ENCODE measurements at regions not wholly inside any gene's neighbourhood (a gene's known extent, or its start where the extent isn't known, plus 50 kb on each side); places are given as distances from the start of the nearest gene placed in this dataset.

DNA sequence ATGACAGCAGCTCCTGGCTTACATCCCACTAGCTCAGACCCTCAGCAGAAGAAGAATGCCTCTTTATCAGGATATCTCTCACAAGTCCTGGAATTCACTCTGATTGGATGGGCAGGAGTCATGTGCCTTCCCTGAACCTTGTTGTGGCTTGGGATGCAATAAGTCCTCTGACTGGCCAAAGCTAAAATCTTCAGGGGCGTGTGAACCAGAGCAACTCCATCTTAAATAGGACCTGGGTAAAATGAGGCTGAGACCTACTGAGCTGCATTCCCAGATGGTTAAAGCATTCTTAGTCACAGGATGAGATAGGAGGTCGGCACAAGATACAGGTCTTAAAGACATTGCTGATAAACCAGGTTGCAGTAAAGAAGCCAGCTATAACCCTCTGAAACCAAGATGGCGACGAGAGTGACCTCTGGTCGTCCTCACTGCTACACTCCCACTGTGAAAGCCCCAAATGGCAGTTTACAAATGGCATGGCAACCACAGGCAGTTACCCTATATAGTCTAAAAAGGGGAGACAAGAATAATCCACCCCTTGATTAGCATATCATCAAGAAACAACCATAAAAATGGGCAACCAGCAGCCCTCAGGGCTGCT is 60.4 kb upstream of the FICD start:
- no peak for DNase-seq (ENCODE audit: low read depth)
- TF ChIP-seq, protein P1, sequence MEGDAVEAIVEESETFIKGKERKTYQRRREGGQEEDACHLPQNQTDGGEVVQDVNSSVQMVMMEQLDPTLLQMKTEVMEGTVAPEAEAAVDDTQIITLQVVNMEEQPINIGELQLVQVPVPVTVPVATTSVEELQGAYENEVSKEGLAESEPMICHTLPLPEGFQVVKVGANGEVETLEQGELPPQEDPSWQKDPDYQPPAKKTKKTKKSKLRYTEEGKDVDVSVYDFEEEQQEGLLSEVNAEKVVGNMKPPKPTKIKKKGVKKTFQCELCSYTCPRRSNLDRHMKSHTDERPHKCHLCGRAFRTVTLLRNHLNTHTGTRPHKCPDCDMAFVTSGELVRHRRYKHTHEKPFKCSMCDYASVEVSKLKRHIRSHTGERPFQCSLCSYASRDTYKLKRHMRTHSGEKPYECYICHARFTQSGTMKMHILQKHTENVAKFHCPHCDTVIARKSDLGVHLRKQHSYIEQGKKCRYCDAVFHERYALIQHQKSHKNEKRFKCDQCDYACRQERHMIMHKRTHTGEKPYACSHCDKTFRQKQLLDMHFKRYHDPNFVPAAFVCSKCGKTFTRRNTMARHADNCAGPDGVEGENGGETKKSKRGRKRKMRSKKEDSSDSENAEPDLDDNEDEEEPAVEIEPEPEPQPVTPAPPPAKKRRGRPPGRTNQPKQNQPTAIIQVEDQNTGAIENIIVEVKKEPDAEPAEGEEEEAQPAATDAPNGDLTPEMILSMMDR (IDR thresholded peaks at IDR 0.05; ENCODE audit: insufficient read depth, low read length): no peak

DNA sequence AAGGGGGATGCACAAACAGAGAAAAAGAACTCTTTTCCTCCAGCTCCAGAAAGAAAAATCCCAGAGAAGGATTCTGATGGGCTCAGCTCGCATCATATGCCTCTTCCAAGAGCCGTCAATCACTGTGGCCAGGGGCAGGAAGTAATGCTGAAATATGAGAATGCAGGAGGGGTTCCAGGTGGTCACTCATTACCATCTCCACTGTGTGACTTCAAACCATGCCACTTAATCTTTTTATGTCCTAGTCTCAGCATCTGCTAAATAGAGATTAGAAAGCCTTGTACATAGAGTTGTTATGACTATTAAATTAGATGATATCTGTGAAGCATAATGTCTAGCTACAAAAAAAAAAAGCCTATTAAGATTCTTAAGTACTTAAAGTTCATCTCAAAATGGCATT is 65.6 kb upstream of the FICD start:
- no peak for DNase-seq (ENCODE audit: low read depth)
- TF ChIP-seq, protein P1 (IDR thresholded peaks at IDR 0.05; ENCODE audit: insufficient read depth, low read length): no peak
- no peak overlapping the region for H3K4me3 ChIP-seq (ENCODE audit: low read depth, low read length)

More for the DNA sequence above, 60.4 kb upstream of the FICD start:
- H3K4me3 ChIP-seq (ENCODE audit: low read depth, low read length): no peak overlapping the region

DNA sequence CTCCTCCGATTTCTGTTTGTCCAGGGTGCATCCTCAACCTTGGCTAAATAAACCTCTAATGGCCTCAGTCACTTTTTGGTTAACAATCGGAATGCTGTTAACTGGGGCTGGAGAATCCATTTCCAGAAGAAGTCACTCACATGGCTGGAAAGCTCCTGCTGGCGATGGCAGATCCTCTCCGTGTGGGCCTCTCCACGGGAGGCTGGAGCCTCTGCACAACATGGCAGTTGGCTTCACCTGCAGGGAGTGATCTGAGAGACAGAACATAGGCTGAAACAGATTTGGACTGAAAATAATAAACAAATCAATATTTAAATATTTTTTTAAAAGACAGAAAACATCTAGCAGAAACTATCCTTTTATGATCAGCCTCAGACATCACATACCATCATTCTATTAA is 66.8 kb upstream of the FICD start:
- H3K4me3 ChIP-seq (ENCODE audit: low read depth, low read length): no peak overlapping the region
- no peak for DNase-seq (ENCODE audit: low read depth)
- TF ChIP-seq, protein P1 (IDR thresholded peaks at IDR 0.05; ENCODE audit: insufficient read depth, low read length): no peak

DNA sequence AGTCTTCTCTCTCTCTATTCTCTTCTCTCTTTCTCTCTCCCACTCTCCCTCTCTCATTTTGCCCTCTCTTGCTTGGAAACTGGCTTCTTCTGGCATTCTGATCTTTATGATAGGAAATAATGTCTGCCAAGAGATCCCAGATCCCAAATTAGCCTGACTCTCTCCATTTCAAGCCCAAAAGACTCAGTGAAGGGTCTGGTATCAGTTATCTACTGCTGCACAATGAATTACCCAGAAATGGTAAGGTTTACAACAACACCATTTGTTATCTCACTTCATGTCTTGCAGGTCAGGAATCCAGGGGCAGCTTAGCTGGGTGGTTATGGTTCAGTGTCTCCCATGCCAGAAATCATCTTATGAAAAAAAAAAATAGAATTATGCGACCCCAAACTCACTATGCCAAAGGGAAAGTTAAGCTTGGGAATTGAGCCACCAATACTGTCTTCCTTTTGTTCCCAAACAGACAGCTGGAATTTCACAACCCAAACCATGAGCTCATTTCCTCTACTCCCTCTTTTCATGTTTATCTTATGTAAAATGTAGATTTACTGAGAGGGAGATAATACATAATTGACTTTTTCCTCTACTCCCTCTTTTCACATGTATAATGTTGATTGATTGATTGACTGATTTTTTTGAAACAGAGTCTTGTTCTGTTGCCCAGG is 67.8 kb upstream of the FICD start:
- no peak overlapping the region for H3K4me3 ChIP-seq (ENCODE audit: low read depth, low read length)
- TF ChIP-seq, protein P1 (IDR thresholded peaks at IDR 0.05; ENCODE audit: insufficient read depth, low read length): no peak
- peak; percentile 2 for DNase-seq (ENCODE audit: low read depth)

DNA sequence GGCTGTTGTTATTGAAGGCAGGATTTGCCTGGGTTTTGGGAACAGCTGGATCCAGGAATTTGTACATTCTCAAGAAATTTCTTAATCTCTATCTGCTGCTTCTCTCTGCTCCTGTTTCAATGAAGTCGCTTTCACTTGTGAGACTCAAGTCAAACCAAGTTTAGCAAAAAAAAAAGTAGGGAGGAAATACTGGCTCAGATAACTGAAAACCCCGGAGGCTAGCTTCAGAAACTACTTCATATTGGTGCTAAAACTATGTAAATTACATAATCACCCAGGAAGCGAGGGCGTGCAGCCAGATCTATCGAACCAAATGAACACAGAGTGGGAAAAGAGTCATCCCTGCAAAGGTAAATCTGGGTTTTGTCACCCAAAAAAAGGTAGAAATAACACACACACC is 68.3 kb upstream of the FICD start:
- peak; percentile 3 for DNase-seq (ENCODE audit: low read depth)
- H3K4me3 ChIP-seq (ENCODE audit: low read depth, low read length): no peak overlapping the region
- TF ChIP-seq, protein P1 (IDR thresholded peaks at IDR 0.05; ENCODE audit: insufficient read depth, low read length): no peak

DNA sequence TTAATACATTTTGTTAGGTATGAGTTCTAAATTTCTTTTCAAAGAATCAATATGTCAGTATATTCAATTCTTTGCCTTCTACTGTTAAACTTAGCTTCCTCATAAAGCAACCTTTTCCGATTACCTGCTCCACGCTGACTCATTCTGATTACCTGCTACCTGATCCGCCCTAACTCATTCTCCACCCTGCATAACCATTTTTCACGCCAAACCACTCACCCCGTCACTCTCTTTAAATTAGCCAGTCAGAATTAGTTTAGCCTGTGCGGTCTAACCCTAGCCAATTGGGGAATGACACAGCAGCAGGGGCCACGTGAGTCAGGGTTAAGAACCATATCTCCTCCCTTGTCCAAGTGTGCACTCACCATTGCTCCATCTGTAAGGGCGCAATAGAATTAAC is 72.2 kb upstream of the FICD start:
- DNase-seq (ENCODE audit: low read depth): no peak
- TF ChIP-seq, protein P1 (IDR thresholded peaks at IDR 0.05; ENCODE audit: insufficient read depth, low read length): no peak
- H3K4me3 ChIP-seq (ENCODE audit: low read depth, low read length): no peak overlapping the region
